ENCODE measurements at regions not wholly inside any gene's neighbourhood (a gene's known extent, or its start where the extent isn't known, plus 50 kb on each side); places are given as distances from the start of the nearest gene placed in this dataset.

DNA sequence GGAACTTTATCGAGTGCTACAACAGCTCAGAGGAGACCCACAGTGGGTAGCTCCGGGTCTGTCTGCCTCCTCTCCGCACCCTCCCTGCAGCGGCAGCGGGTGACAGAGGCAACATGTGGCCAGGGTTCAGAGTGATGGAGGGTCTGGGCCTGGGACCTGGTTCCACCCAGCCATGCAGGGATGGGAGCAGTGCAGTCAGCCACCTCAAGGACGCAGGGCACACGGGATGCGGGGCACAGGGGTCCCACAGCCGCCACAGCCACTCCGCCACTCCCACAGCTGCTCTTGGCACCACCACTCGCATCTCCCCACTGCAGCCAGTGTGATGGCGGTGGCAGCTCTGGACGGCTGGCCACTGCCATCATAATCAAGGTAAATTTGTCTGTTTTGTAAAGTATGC is 892.9 kb downstream of the OLFM4 start:
- no peak for TF ChIP-seq EP300 (IDR thresholded peaks at IDR 0.05)
- no peak for TF ChIP-seq POLR2A (IDR thresholded peaks at IDR 0.05)

Measured in tibial nerve (tissue), 3 donors.